Stimulated activated memory B cell treated with anti-CD40 and anti-IgM and Interleukin-4, amounts not matched to agents 10 μg/mL and 1 μg/mL and 100 μg/mL, for 72 hours (primary cell): ENCODE measurements at regions not wholly inside any gene's neighbourhood (a gene's known extent, or its start where the extent isn't known, plus 50 kb on each side); places are given as distances from the start of the nearest gene placed in this dataset.
"Not testable (repeated sequence)": the region's sequence is repeated elsewhere in the genome, so short reads cannot be mapped to it uniquely, and the experiment has no call there.

Experiments
- ATAC-seq: fragments of 150-1000 bp; cut with Tn5 transposase; 2 replicates; pipeline ENCODE4 v1.10.0; 2021
- H3K27ac Mint-ChIP-seq: one replicate; pipeline ENCODE4 v1.8.0; 2022; ENCODE audit warnings: mild to moderate bottlenecking, mixed read lengths
- H3K27me3 Mint-ChIP-seq: one replicate; pipeline ENCODE4 v1.8.0; 2022; ENCODE audit warnings: mixed read lengths
- H3K36me3 Mint-ChIP-seq: one replicate; pipeline ENCODE4 v1.8.0; 2022; ENCODE audit warnings: mixed read lengths
- H3K4me1 Mint-ChIP-seq: one replicate; pipeline ENCODE4 v1.8.0; 2022; ENCODE audit warnings: mixed read lengths
- H3K4me3 Mint-ChIP-seq: one replicate; pipeline ENCODE4 v1.8.0; 2022; ENCODE audit warnings: mild to moderate bottlenecking, moderate library complexity, mixed read lengths
- H3K9me3 Mint-ChIP-seq: one replicate; pipeline ENCODE4 v1.8.0; 2022; ENCODE audit warnings: mixed read lengths

- no peak overlapping the region for H3K4me3 Mint-ChIP-seq
- H3K9me3 Mint-ChIP-seq: no peaks in the 10 kb centered on the region
- H3K27me3 Mint-ChIP-seq: peaks cover 6% of the 10 kb centered on the region
- no peaks in the 10 kb centered on the region for H3K36me3 Mint-ChIP-seq
- peaks cover 18% of the 10 kb centered on the region for H3K4me1 Mint-ChIP-seq
- H3K27ac Mint-ChIP-seq: no peak overlapping the region
- no peak for ATAC-seq
Observed at GRCh38 chr4:81715757-81716156, 244.1 kb upstream of the RASGEF1B start.

GRCh38 chr4:81715357-81715756 lies 243.7 kb upstream of the RASGEF1B start:
- not testable (repeated sequence) for H3K27me3 Mint-ChIP-seq, H3K27ac Mint-ChIP-seq, ATAC-seq, H3K36me3 Mint-ChIP-seq, H3K4me3 Mint-ChIP-seq, H3K9me3 Mint-ChIP-seq
- peaks cover 18% of the 10 kb centered on the region for H3K4me1 Mint-ChIP-seq

- Mint-ChIP-seq H3K27me3 (peaks cover 6% of the 10 kb centered on the region), H3K27ac (no peak overlapping the region), H3K4me1 (peaks cover 18% of the 10 kb centered on the region), H3K4me3 (no peak overlapping the region), H3K9me3 (no peaks in the 10 kb centered on the region), H3K36me3 (no peaks in the 10 kb centered on the region)
- no peak for ATAC-seq
Observed at GRCh38 chr4:81714291-81714690, 242.6 kb upstream of the RASGEF1B start.

GRCh38 chr4:81712714-81713113 lies 241.0 kb upstream of the RASGEF1B start:
- Mint-ChIP-seq H3K4me1 (peaks cover 18% of the 10 kb centered on the region), H3K4me3 (no peak overlapping the region), H3K36me3 (no peaks in the 10 kb centered on the region), H3K9me3 (no peaks in the 10 kb centered on the region), H3K27ac (no peak overlapping the region), H3K27me3 (peaks cover 6% of the 10 kb centered on the region)
- ATAC-seq: no peak

GRCh38 chr4:81704461-81704860 lies 232.8 kb upstream of the RASGEF1B start:
- no peak overlapping the region for H3K27ac Mint-ChIP-seq
- no peaks in the 10 kb centered on the region for H3K9me3 Mint-ChIP-seq
- no peak for ATAC-seq
- no peaks in the 10 kb centered on the region for H3K4me1 Mint-ChIP-seq
- H3K4me3 Mint-ChIP-seq: no peak overlapping the region
- no peaks in the 10 kb centered on the region for H3K27me3 Mint-ChIP-seq
- H3K36me3 Mint-ChIP-seq: no peaks in the 10 kb centered on the region

- H3K4me1 Mint-ChIP-seq: no peaks in the 10 kb centered on the region
- no peak overlapping the region for H3K4me3 Mint-ChIP-seq
- no peaks in the 10 kb centered on the region for H3K9me3 Mint-ChIP-seq
Observed at GRCh38 chr4:81700189-81700588, 228.5 kb upstream of the RASGEF1B start.

GRCh38 chr4:81698538-81699296 lies 227.0 kb upstream of the RASGEF1B start:
- Mint-ChIP-seq H3K9me3 (no peaks in the 10 kb centered on the region), H3K4me3 (no peak overlapping the region), H3K36me3 (no peaks in the 10 kb centered on the region), H3K27me3 (no peaks in the 10 kb centered on the region), H3K27ac (no peak overlapping the region), H3K4me1 (no peaks in the 10 kb centered on the region)
- no peak for ATAC-seq

More at GRCh38 chr4:81700189-81700588, 228.5 kb upstream of the RASGEF1B start:
- Mint-ChIP-seq H3K27me3 (no peaks in the 10 kb centered on the region), H3K27ac (no peak overlapping the region), H3K36me3 (no peaks in the 10 kb centered on the region)
- ATAC-seq: no peak

GRCh38 chr4:81694176-81694913 lies 222.6 kb upstream of the RASGEF1B start:
- Mint-ChIP-seq H3K4me1 (no peaks in the 10 kb centered on the region), H3K36me3 (no peaks in the 10 kb centered on the region), H3K27me3 (no peaks in the 10 kb centered on the region), H3K27ac (no peak overlapping the region), H3K4me3 (no peak overlapping the region), H3K9me3 (no peaks in the 10 kb centered on the region)
- no peak for ATAC-seq

GRCh38 chr4:81690871-81691270 lies 219.2 kb upstream of the RASGEF1B start:
- Mint-ChIP-seq H3K9me3 (no peaks in the 10 kb centered on the region), H3K36me3 (no peaks in the 10 kb centered on the region)

GRCh38 chr4:81688085-81688484 lies 216.4 kb upstream of the RASGEF1B start:
- no peaks in the 10 kb centered on the region for H3K27me3 Mint-ChIP-seq
- no peak overlapping the region for H3K4me3 Mint-ChIP-seq
- H3K9me3 Mint-ChIP-seq: no peaks in the 10 kb centered on the region
- no peaks in the 10 kb centered on the region for H3K36me3 Mint-ChIP-seq
- ATAC-seq: no peak
- H3K4me1 Mint-ChIP-seq: no peaks in the 10 kb centered on the region
- no peak overlapping the region for H3K27ac Mint-ChIP-seq

More at GRCh38 chr4:81690871-81691270, 219.2 kb upstream of the RASGEF1B start:
- H3K27ac Mint-ChIP-seq: no peak overlapping the region
- H3K27me3 Mint-ChIP-seq: no peaks in the 10 kb centered on the region
- no peaks in the 10 kb centered on the region for H3K4me1 Mint-ChIP-seq
- H3K4me3 Mint-ChIP-seq: no peak overlapping the region
- ATAC-seq: no peak

GRCh38 chr4:81687471-81687870 lies 215.8 kb upstream of the RASGEF1B start:
- Mint-ChIP-seq H3K36me3 (no peaks in the 10 kb centered on the region), H3K27ac (no peak overlapping the region), H3K27me3 (no peaks in the 10 kb centered on the region), H3K4me1 (no peaks in the 10 kb centered on the region), H3K4me3 (no peak overlapping the region), H3K9me3 (no peaks in the 10 kb centered on the region)
- no peak for ATAC-seq

- no peaks in the 10 kb centered on the region for H3K27me3 Mint-ChIP-seq
- H3K9me3 Mint-ChIP-seq: no peaks in the 10 kb centered on the region
- no peaks in the 10 kb centered on the region for H3K4me1 Mint-ChIP-seq
- no peak for ATAC-seq
- H3K36me3 Mint-ChIP-seq: no peaks in the 10 kb centered on the region
- H3K27ac Mint-ChIP-seq: no peak overlapping the region
- H3K4me3 Mint-ChIP-seq: no peak overlapping the region
Observed at GRCh38 chr4:81685104-81685503, 213.4 kb upstream of the RASGEF1B start.

GRCh38 chr4:81684352-81684751 lies 212.6 kb upstream of the RASGEF1B start:
- Mint-ChIP-seq H3K4me3 (no peak overlapping the region), H3K36me3 (no peaks in the 10 kb centered on the region), H3K27ac (no peak overlapping the region), H3K4me1 (no peaks in the 10 kb centered on the region), H3K27me3 (no peaks in the 10 kb centered on the region), H3K9me3 (no peaks in the 10 kb centered on the region)
- ATAC-seq: no peak

GRCh38 chr4:81682492-81682891 lies 210.8 kb upstream of the RASGEF1B start:
- no peaks in the 10 kb centered on the region for H3K27me3 Mint-ChIP-seq
- no peaks in the 10 kb centered on the region for H3K4me1 Mint-ChIP-seq
- no peak overlapping the region for H3K27ac Mint-ChIP-seq
- H3K9me3 Mint-ChIP-seq: no peaks in the 10 kb centered on the region
- H3K36me3 Mint-ChIP-seq: no peaks in the 10 kb centered on the region
- ATAC-seq: no peak
- no peak overlapping the region for H3K4me3 Mint-ChIP-seq

GRCh38 chr4:81679315-81679714 lies 207.6 kb upstream of the RASGEF1B start:
- ATAC-seq: no peak
- Mint-ChIP-seq H3K9me3 (no peaks in the 10 kb centered on the region), H3K4me3 (no peak overlapping the region), H3K36me3 (no peaks in the 10 kb centered on the region), H3K4me1 (no peaks in the 10 kb centered on the region), H3K27ac (no peak overlapping the region), H3K27me3 (no peaks in the 10 kb centered on the region)

GRCh38 chr4:81678801-81679200 lies 207.1 kb upstream of the RASGEF1B start:
- H3K27ac Mint-ChIP-seq: no peak overlapping the region
- H3K27me3 Mint-ChIP-seq: no peaks in the 10 kb centered on the region
- H3K4me3 Mint-ChIP-seq: no peak overlapping the region
- no peaks in the 10 kb centered on the region for H3K9me3 Mint-ChIP-seq
- no peak for ATAC-seq
- no peaks in the 10 kb centered on the region for H3K4me1 Mint-ChIP-seq
- no peaks in the 10 kb centered on the region for H3K36me3 Mint-ChIP-seq
